ENCODE measurements at regions not wholly inside any gene's neighbourhood (a gene's known extent, or its start where the extent isn't known, plus 50 kb on each side); places are given as distances from the start of the nearest gene placed in this dataset.

- POLR2A ChIA-PET: interaction anchor here (2.3 kb wide), 1 partner anchor 470 kb away, joined by 8 read pairs; no protein-coding TSS in a partner anchor
- no peak overlapping the region for H3K9ac ChIP-seq (replicated peaks; ENCODE audit: extremely low read depth, insufficient read depth, low read length)
- no peaks in the 10 kb centered on the region for H3K4me1 ChIP-seq (ENCODE audit: control insufficient read depth, extremely low read depth, insufficient read depth, low read length)
- no peaks in the 10 kb centered on the region for H3K36me3 ChIP-seq (ENCODE audit: control insufficient read depth in 2 of 2, extremely low read depth in 1 of 2, insufficient read depth in 2 of 2, low read length in 2 of 2)
- dilution Hi-C loops (cut with MboI; ENCODE audit: extremely low pct_ligation_motif_present, low sequenced_read_pairs): no loop called here
- CTCF ChIA-PET: interaction anchor here (1.5 to 3.0 kb wide), 5 partner anchors 14 to 463 kb away, joined by 3 to 46 read pairs (median 16); no protein-coding TSS in a partner anchor
- DNase-seq (ENCODE audit: low read depth, low spot score) (no peak), FAIRE-seq (no peak)
- TF ChIP-seq JUN (IDR thresholded peaks at IDR 0.05; ENCODE audit: borderline replicate concordance, insufficient read depth, insufficient read length, low read depth): no peak
- TF ChIP-seq MYC (IDR thresholded peaks at IDR 0.05; ENCODE audit: low read depth, low read length): no peak
- no peak for TF ChIP-seq POLR2AphosphoS5 (IDR thresholded peaks at IDR 0.05; ENCODE audit: insufficient read depth, low read depth, low read length)
- TF ChIP-seq, protein P1, sequence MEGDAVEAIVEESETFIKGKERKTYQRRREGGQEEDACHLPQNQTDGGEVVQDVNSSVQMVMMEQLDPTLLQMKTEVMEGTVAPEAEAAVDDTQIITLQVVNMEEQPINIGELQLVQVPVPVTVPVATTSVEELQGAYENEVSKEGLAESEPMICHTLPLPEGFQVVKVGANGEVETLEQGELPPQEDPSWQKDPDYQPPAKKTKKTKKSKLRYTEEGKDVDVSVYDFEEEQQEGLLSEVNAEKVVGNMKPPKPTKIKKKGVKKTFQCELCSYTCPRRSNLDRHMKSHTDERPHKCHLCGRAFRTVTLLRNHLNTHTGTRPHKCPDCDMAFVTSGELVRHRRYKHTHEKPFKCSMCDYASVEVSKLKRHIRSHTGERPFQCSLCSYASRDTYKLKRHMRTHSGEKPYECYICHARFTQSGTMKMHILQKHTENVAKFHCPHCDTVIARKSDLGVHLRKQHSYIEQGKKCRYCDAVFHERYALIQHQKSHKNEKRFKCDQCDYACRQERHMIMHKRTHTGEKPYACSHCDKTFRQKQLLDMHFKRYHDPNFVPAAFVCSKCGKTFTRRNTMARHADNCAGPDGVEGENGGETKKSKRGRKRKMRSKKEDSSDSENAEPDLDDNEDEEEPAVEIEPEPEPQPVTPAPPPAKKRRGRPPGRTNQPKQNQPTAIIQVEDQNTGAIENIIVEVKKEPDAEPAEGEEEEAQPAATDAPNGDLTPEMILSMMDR (IDR thresholded peaks at IDR 0.05; ENCODE audit: extremely low read depth in 1 of 2, insufficient read depth in 1 of 2, low read depth in 1 of 2, low read length in 2 of 2): no peak
- no peak for TF ChIP-seq FOS (IDR thresholded peaks at IDR 0.05; ENCODE audit: borderline replicate concordance, insufficient read depth, low read length)
- TF ChIP-seq, protein P2, sequence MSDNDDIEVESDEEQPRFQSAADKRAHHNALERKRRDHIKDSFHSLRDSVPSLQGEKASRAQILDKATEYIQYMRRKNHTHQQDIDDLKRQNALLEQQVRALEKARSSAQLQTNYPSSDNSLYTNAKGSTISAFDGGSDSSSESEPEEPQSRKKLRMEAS (IDR thresholded peaks at IDR 0.05; ENCODE audit: insufficient read depth, insufficient read length): no peak
- TF ChIP-seq POLR2A (IDR thresholded peaks at IDR 0.05; ENCODE audit: low read depth, low read length): no peak
- TF ChIP-seq GATA2 (IDR thresholded peaks at IDR 0.05; ENCODE audit: insufficient read depth, insufficient read length, low read depth, low read length): no peak
- no peak for TF ChIP-seq EZH2 (IDR thresholded peaks at IDR 0.05; ENCODE audit: borderline replicate concordance, low read depth, low read length, severe bottlenecking)
- no peaks in the 10 kb centered on the region for H3K79me2 ChIP-seq (ENCODE audit: control insufficient read depth, insufficient read depth, low read length)
- no peak overlapping the region for H2AFZ ChIP-seq (ENCODE audit: low read depth, low read length)
- H4K20me1 ChIP-seq (replicated peaks; ENCODE audit: control insufficient read depth, extremely low read depth, insufficient read depth, low read length): no peaks in the 10 kb centered on the region
- intact Hi-C loops (cut with micrococcal nuclease): no loop called here
- no peaks in the 10 kb centered on the region for H3K9me3 ChIP-seq (replicated peaks; ENCODE audit: control insufficient read depth, insufficient read depth, low read length)
- H3K27me3 ChIP-seq (ENCODE audit: control insufficient read depth in 2 of 2, insufficient read depth in 2 of 2, low read length in 2 of 2): no peaks in the 10 kb centered on the region
- no TSS peak for BruUV-seq (replicated peaks)
- no peaks in the 10 kb centered on the region for H3K9me1 ChIP-seq (replicated peaks; ENCODE audit: control insufficient read depth, extremely low read depth, insufficient read depth, low read length)
- H3K4me2 ChIP-seq (ENCODE audit: insufficient read depth, low read length): no peak overlapping the region
- no peak overlapping the region for H3K4me3 ChIP-seq (replicated peaks in 1 of 3; ENCODE audit: insufficient read depth in 1 of 3, low read depth in 1 of 3, low read length in 3 of 3)
- H3K27ac ChIP-seq (ENCODE audit: insufficient read depth, low read depth, low read length): no peak overlapping the region
Measured at GRCh38 chr6:134642279-134642678, 307.6 kb downstream of the ALDH8A1 start.

Data from endothelial cell of umbilical vein (primary cell).